ENCODE measurements at regions not wholly inside any gene's neighbourhood (a gene's known extent, or its start where the extent isn't known, plus 50 kb on each side); places are given as distances from the start of the nearest gene placed in this dataset.

GRCh38 chr3:74039105-74039504, 414.4 kb upstream of the PDZRN3 start:
- POLR2A ChIA-PET (ENCODE audit: low non-redundant PET): no interaction called here
- no peak overlapping the region for H3K4me3 ChIP-seq (ENCODE audit: low read depth, low read length, poor library complexity, severe bottlenecking)

GRCh38 chr3:74036568-74036967, 411.8 kb upstream of the PDZRN3 start:
- H3K27ac ChIP-seq (ENCODE audit: low read depth, low read length, poor library complexity, severe bottlenecking): no peak overlapping the region
- no TSS peak for BruUV-seq (replicated peaks)
- ChIA-PET POLR2A (ENCODE audit: low non-redundant PET) (no interaction called here), CTCF (no interaction called here)
- H3K4me3 ChIP-seq (ENCODE audit: low read depth, low read length, poor library complexity, severe bottlenecking): no peak overlapping the region
- intact Hi-C loops (cut with micrococcal nuclease; ENCODE audit: unreplicated experiment): no loop called here
- H3K36me3 ChIP-seq (ENCODE audit: insufficient read depth, low read length, poor library complexity, severe bottlenecking): no peaks in the 10 kb centered on the region
- no peak for DNase-seq (ENCODE audit: low spot score)
- no peaks in the 10 kb centered on the region for H3K27me3 ChIP-seq (replicated peaks; ENCODE audit: insufficient read depth, low read depth, low read length, poor library complexity)
- no peaks in the 10 kb centered on the region for H3K9me3 ChIP-seq (ENCODE audit: low read depth, low read length, poor library complexity, severe bottlenecking)
- no peaks in the 10 kb centered on the region for H3K4me1 ChIP-seq (ENCODE audit: insufficient read depth, low read length, poor library complexity, severe bottlenecking)
- TF ChIP-seq EZH2 (IDR thresholded peaks at IDR 0.05; ENCODE audit: borderline replicate concordance, low read depth, low read length, poor library complexity, severe bottlenecking) (no peak), CTCF (conservative IDR thresholded peaks at IDR 0.05; ENCODE audit: low read depth, low read length) (no peak)

More at GRCh38 chr3:74039105-74039504, 414.4 kb upstream of the PDZRN3 start:
- CTCF ChIA-PET: no interaction called here
- TF ChIP-seq EZH2 (IDR thresholded peaks at IDR 0.05; ENCODE audit: borderline replicate concordance, low read depth, low read length, poor library complexity, severe bottlenecking) (no peak), CTCF (conservative IDR thresholded peaks at IDR 0.05; ENCODE audit: low read depth, low read length) (no peak)
- H3K27me3 ChIP-seq (replicated peaks; ENCODE audit: insufficient read depth, low read depth, low read length, poor library complexity): no peaks in the 10 kb centered on the region
- intact Hi-C loops (cut with micrococcal nuclease; ENCODE audit: unreplicated experiment): no loop called here
- no peaks in the 10 kb centered on the region for H3K4me1 ChIP-seq (ENCODE audit: insufficient read depth, low read length, poor library complexity, severe bottlenecking)
- no peaks in the 10 kb centered on the region for H3K36me3 ChIP-seq (ENCODE audit: insufficient read depth, low read length, poor library complexity, severe bottlenecking)
- DNase-seq (ENCODE audit: low spot score): no peak
- H3K27ac ChIP-seq (ENCODE audit: low read depth, low read length, poor library complexity, severe bottlenecking): no peak overlapping the region
- no peaks in the 10 kb centered on the region for H3K9me3 ChIP-seq (ENCODE audit: low read depth, low read length, poor library complexity, severe bottlenecking)
- BruUV-seq (replicated peaks): no TSS peak

GRCh38 chr3:74036102-74036501, 411.4 kb upstream of the PDZRN3 start:
- POLR2A ChIA-PET (ENCODE audit: low non-redundant PET): no interaction called here
- no peak for DNase-seq (ENCODE audit: low spot score)
- no peak for TF ChIP-seq CTCF (conservative IDR thresholded peaks at IDR 0.05; ENCODE audit: low read depth, low read length)
- TF ChIP-seq EZH2 (IDR thresholded peaks at IDR 0.05; ENCODE audit: borderline replicate concordance, low read depth, low read length, poor library complexity, severe bottlenecking): no peak
- Histone ChIP-seq H3K4me1 (ENCODE audit: insufficient read depth, low read length, poor library complexity, severe bottlenecking) (no peaks in the 10 kb centered on the region), H3K27me3 (replicated peaks; ENCODE audit: insufficient read depth, low read depth, low read length, poor library complexity) (no peaks in the 10 kb centered on the region), H3K36me3 (ENCODE audit: insufficient read depth, low read length, poor library complexity, severe bottlenecking) (no peaks in the 10 kb centered on the region), H3K4me3 (ENCODE audit: low read depth, low read length, poor library complexity, severe bottlenecking) (no peak overlapping the region), H3K27ac (ENCODE audit: low read depth, low read length, poor library complexity, severe bottlenecking) (no peak overlapping the region), H3K9me3 (ENCODE audit: low read depth, low read length, poor library complexity, severe bottlenecking) (no peaks in the 10 kb centered on the region)
- CTCF ChIA-PET: no interaction called here
- intact Hi-C loops (cut with micrococcal nuclease; ENCODE audit: unreplicated experiment): no loop called here
- no TSS peak for BruUV-seq (replicated peaks)
